Ovary (tissue), 7 donors: ENCODE measurements at regions not wholly inside any gene's neighbourhood (a gene's known extent, or its start where the extent isn't known, plus 50 kb on each side); places are given as distances from the start of the nearest gene placed in this dataset.

Source experiments
- DNase-seq, 5 donors: peaks; one replicate each; pipeline ENCODE4 v3.0.0-alpha.2; 2019 to 2020
- H3K27ac ChIP-seq, 2 donors: fragments of 200-600 bp; one replicate each; pipeline versions ENCODE4 v1.5.1 to v1.8.0; 2019 to 2022
- H3K27me3 ChIP-seq: fragments of 200-600 bp; one replicate; pipeline ENCODE4 v1.8.0; 2022
- H3K36me3 ChIP-seq: fragments of 200-600 bp; sonication (generic); one replicate; pipeline ENCODE4 v1.5.1; 2019
- H3K4me1 ChIP-seq: one replicate; pipeline ENCODE4 v1.8.1; 2013; ENCODE audit warnings: mild to moderate bottlenecking, moderate library complexity; ENCODE audit not compliant: insufficient read depth
- H3K4me3 ChIP-seq: fragments of 200-600 bp; sonication (generic); one replicate; pipeline ENCODE4 v1.5.1; 2017
- H3K9me3 ChIP-seq, 2 donors: fragments of 200-600 bp in 1 of 2; sonication (generic) in 1 of 2; one replicate each; pipeline versions ENCODE4 v1.5.1 to v1.8.1; 2013 to 2019; ENCODE audit warnings: mild to moderate bottlenecking in 1 of 2, moderate library complexity in 1 of 2
- EP300 ChIP-seq: sonication (generic); formaldehyde crosslinking; IDR thresholded peaks from one replicate; pipeline ENCODE4 v1.6.1; 2017; ENCODE audit warnings: antibody characterized with exemption
- POLR2A ChIP-seq: fragments of 450-650 bp; IDR thresholded peaks from one replicate; pipeline ENCODE4 v1.6.1; 2017; ENCODE audit warnings: antibody characterized with exemption, mild to moderate bottlenecking, moderate library complexity
- WGBS, 3 donors: extraction: QIAGEN DNeasy Blood & Tissue Kit in 1 of 3; methylation state at CpG; one replicate each; pipeline versions ENCODE4 v1.1.5 to v1.1.7; 2013 to 2017; 5-methylcytosine and 5-hydroxymethylcytosine counted together
- intact Hi-C, 4 donors: fragments of 100-400 bp; cut with DNase I; formaldehyde crosslinking; loops; one replicate each; pipeline versions ENCODE4 v1.11.0 to v1.15.1; 2022 to 2023
- TF ChIP-seq, protein P1 (sequence below), 3 donors: fragments of 450-650 bp in 2 of 3; fragments of 200-600 bp in 1 of 3; IDR thresholded peaks; one replicate each; pipeline versions ENCODE4 v1.5.1 to v1.8.0; 2016 to 2022; ENCODE audit warnings: antibody characterized with exemption in 3 of 3, mild to moderate bottlenecking in 1 of 3
- donor health status: DM: no; HTN: no; CAD: no; lungs with moderate emphysema.
- donor health status: DM: no; HTN: no; CAD: no.
- donor health status: Bipolar disorder and iron deficiency.
- donor health status: DM: no; HTN: no; CAD: no.
- donor health status: DM: yes; HTN: yes; CAD: no.

- Histone ChIP-seq H3K4me3 (no peak overlapping the region), H3K36me3 (no peaks in the 10 kb centered on the region), H3K4me1 (no peaks in the 10 kb centered on the region), H3K27me3 (no peaks in the 10 kb centered on the region), H3K9me3 (no peaks in the 10 kb centered on the region), H3K27ac (no peak overlapping the region)
- intact Hi-C loops: no loop called here
- DNase-seq: no peak
- 40 to 45% (median 44%) methylated on average over 22 of the region's 22 CpGs for WGBS, 3 donors
- TF ChIP-seq EP300 (no peak), POLR2A (no peak)
- TF ChIP-seq, protein P1, sequence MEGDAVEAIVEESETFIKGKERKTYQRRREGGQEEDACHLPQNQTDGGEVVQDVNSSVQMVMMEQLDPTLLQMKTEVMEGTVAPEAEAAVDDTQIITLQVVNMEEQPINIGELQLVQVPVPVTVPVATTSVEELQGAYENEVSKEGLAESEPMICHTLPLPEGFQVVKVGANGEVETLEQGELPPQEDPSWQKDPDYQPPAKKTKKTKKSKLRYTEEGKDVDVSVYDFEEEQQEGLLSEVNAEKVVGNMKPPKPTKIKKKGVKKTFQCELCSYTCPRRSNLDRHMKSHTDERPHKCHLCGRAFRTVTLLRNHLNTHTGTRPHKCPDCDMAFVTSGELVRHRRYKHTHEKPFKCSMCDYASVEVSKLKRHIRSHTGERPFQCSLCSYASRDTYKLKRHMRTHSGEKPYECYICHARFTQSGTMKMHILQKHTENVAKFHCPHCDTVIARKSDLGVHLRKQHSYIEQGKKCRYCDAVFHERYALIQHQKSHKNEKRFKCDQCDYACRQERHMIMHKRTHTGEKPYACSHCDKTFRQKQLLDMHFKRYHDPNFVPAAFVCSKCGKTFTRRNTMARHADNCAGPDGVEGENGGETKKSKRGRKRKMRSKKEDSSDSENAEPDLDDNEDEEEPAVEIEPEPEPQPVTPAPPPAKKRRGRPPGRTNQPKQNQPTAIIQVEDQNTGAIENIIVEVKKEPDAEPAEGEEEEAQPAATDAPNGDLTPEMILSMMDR (IDR thresholded peaks at IDR 0.05): no peak
Measured at GRCh38 chr6:163635731-163636364, 221.3 kb downstream of the QKI start.

- H3K27me3 ChIP-seq: no peaks in the 10 kb centered on the region
- H3K36me3 ChIP-seq: no peaks in the 10 kb centered on the region
- WGBS, 3 donors: 92 to 95% (median 95%) methylated on average over 6 of the region's 6 CpGs
- no peaks in the 10 kb centered on the region for H3K4me1 ChIP-seq
- no peak overlapping the region for H3K27ac ChIP-seq
- TF ChIP-seq POLR2A (no peak), EP300 (no peak)
- TF ChIP-seq, protein P1 (IDR thresholded peaks at IDR 0.05): no peak
- no peak overlapping the region for H3K4me3 ChIP-seq
- no peaks in the 10 kb centered on the region for H3K9me3 ChIP-seq
- intact Hi-C loops: no loop called here
- no peak for DNase-seq
Measured at GRCh38 chr6:163635315-163635714, 220.8 kb downstream of the QKI start.

- no peaks in the 10 kb centered on the region for H3K36me3 ChIP-seq
- no peaks in the 10 kb centered on the region for H3K4me1 ChIP-seq
- TF ChIP-seq POLR2A (no peak), EP300 (no peak)
- TF ChIP-seq, protein P1 (IDR thresholded peaks at IDR 0.05): no peak
- no peak overlapping the region for H3K27ac ChIP-seq
- 86 to 90% (median 89%) methylated on average over 19 to 21 of the region's 21 CpGs for WGBS, 3 donors
- H3K9me3 ChIP-seq: no peaks in the 10 kb centered on the region
- no peaks in the 10 kb centered on the region for H3K27me3 ChIP-seq
- H3K4me3 ChIP-seq: no peak overlapping the region
- intact Hi-C loops: no loop called here
- DNase-seq: no peak
Measured at GRCh38 chr6:163634211-163635171, 220.0 kb downstream of the QKI start.

GRCh38 chr6:163630991-163631390 is 216.5 kb downstream of the QKI start:
- WGBS, 3 donors: 37 to 44% (median 37%) methylated on average over 22 of the region's 22 CpGs

More at GRCh38 chr6:163630991-163631390, 216.5 kb downstream of the QKI start:
- no peaks in the 10 kb centered on the region for H3K4me1 ChIP-seq
- no peaks in the 10 kb centered on the region for H3K27me3 ChIP-seq
- no peak for TF ChIP-seq POLR2A
- TF ChIP-seq EP300: no peak
- TF ChIP-seq, protein P1 (IDR thresholded peaks at IDR 0.05): no peak
- DNase-seq: no peak
- intact Hi-C loops: no loop called here
- no peak overlapping the region for H3K4me3 ChIP-seq
- H3K36me3 ChIP-seq: no peaks in the 10 kb centered on the region
- H3K9me3 ChIP-seq: no peaks in the 10 kb centered on the region
- H3K27ac ChIP-seq: no peak overlapping the region
